Activated CD4-positive, alpha-beta T cell treated with anti-CD3 and anti-CD28 coated beads, Interleukin-2, amount 10 ng/mL, durations not matched to agents 7 days and 5 days (primary cell): ENCODE measurements at regions not wholly inside any gene's neighbourhood (a gene's known extent, or its start where the extent isn't known, plus 50 kb on each side); places are given as distances from the start of the nearest gene placed in this dataset.

Experiments used
- CTCF ChIA-PET: fragments of 350-600 bp; sonication (Branson Sonifier 250); formaldehyde crosslinking; loops from one replicate; lab custom pipeline; 2021; ENCODE audit warnings: antibody characterized with exemption; lab: Charles Lee
- POLR2A ChIA-PET: fragments of 350-600 bp; sonication (Branson Sonifier 250); formaldehyde crosslinking; loops from one replicate; lab custom pipeline; 2021; ENCODE audit warnings: antibody characterized with exemption; lab: Charles Lee
- DNase-seq: peaks from one replicate; pipeline ENCODE4 v3.0.0-alpha.2; 2020
- H3K27ac Mint-ChIP-seq: one replicate; pipeline ENCODE4 v1.8.0; 2021; ENCODE audit warnings: mild to moderate bottlenecking, moderate library complexity, mixed read lengths
- H3K27me3 Mint-ChIP-seq: one replicate; pipeline ENCODE4 v1.8.0; 2021; ENCODE audit warnings: mixed read lengths
- H3K36me3 Mint-ChIP-seq: one replicate; pipeline ENCODE4 v1.8.0; 2021; ENCODE audit warnings: low read depth, mixed read lengths
- H3K4me1 Mint-ChIP-seq: one replicate; pipeline ENCODE4 v1.8.0; 2021; ENCODE audit warnings: mixed read lengths
- H3K4me3 Mint-ChIP-seq: one replicate; pipeline ENCODE4 v1.8.0; 2021; ENCODE audit warnings: mild to moderate bottlenecking, moderate library complexity, mixed read lengths
- H3K9me3 Mint-ChIP-seq: one replicate; pipeline ENCODE4 v1.8.0; 2021; ENCODE audit warnings: mixed read lengths

- no peak overlapping the region for H3K27ac Mint-ChIP-seq
- no peaks in the 10 kb centered on the region for H3K4me1 Mint-ChIP-seq
- DNase-seq: no peak
- ChIA-PET CTCF (no interaction called here), POLR2A (no interaction called here)
- H3K9me3 Mint-ChIP-seq: peaks cover 6% of the 10 kb centered on the region
- H3K36me3 Mint-ChIP-seq: no peaks in the 10 kb centered on the region
- H3K4me3 Mint-ChIP-seq: no peak overlapping the region
- H3K27me3 Mint-ChIP-seq: peaks cover 49% of the 10 kb centered on the region
These were observed 60.7 kb upstream of the CORO2B start for GRCh38 chr15:68518046-68518445.

- Mint-ChIP-seq H3K4me1 (no peaks in the 10 kb centered on the region), H3K27me3 (peaks cover 48% of the 10 kb centered on the region)
- CTCF ChIA-PET: no interaction called here
These were observed 59.9 kb upstream of the CORO2B start for GRCh38 chr15:68518785-68519430.

DNA sequence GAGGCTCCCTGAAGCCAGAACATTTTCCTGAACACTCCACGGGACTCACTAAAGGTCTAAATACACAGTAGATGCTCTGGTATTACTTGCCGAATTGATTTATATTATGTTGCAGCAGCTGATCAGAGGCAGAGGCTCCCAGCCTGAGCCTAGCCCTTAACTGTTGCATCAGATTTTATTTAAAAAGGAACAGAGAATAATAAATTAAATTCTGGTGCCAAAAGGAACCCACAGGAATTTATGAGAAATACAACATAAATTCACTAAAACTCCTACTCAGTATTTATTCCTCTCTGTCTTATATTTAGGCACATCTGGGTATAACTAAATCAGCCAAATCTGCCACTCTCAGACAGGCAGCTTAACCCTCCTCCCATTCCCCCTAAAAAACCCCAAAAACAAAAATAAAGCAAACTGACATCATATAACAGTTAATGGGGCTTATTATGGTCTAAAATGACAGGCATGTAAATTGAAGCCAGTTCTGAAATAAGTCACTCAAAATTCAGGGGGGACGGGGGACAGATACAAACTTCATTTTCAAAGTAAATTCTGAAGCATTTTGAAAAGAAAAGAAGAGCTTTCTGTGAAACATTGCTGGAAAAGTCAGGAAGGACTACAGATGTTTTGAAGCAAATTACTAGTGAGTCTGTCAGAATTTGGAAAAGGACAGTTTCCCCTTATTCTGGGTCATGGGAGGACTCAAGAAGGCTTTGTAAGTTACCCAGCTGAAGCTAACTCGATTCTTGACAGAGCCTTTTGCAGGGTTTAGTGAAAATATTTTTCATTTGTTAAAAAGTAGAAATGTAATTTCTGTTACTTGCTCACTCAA, 53.8 kb upstream of the CORO2B start:
- no peak overlapping the region for H3K4me3 Mint-ChIP-seq
- H3K36me3 Mint-ChIP-seq: peaks cover 5% of the 10 kb centered on the region
- no peak for DNase-seq
- no peak overlapping the region for H3K27ac Mint-ChIP-seq
- peaks cover 33% of the 10 kb centered on the region for H3K27me3 Mint-ChIP-seq
- H3K9me3 Mint-ChIP-seq: no peaks in the 10 kb centered on the region
- peaks cover 40% of the 10 kb centered on the region for H3K4me1 Mint-ChIP-seq
- ChIA-PET CTCF (interaction anchor here (0.7 to 1.9 kb wide), 3 partner anchors 51 to 1864 kb away, joined by 3 to 5 read pairs (median 5); no protein-coding TSS in a partner anchor), POLR2A (no interaction called here)

More at GRCh38 chr15:68518785-68519430, 59.9 kb upstream of the CORO2B start:
- DNase-seq: no peak
- POLR2A ChIA-PET: no interaction called here
- Mint-ChIP-seq H3K9me3 (no peaks in the 10 kb centered on the region), H3K4me3 (no peak overlapping the region), H3K36me3 (no peaks in the 10 kb centered on the region), H3K27ac (no peak overlapping the region)

GRCh38 chr15:68525815-68526214, 53.0 kb upstream of the CORO2B start:
- POLR2A ChIA-PET: no interaction called here
- Mint-ChIP-seq H3K27me3 (peaks cover 28% of the 10 kb centered on the region), H3K36me3 (peaks cover 6% of the 10 kb centered on the region), H3K4me1 (peaks cover 40% of the 10 kb centered on the region), H3K27ac (no peak overlapping the region), H3K4me3 (no peak overlapping the region), H3K9me3 (peaks cover 2% of the 10 kb centered on the region)
- no peak for DNase-seq
- CTCF ChIA-PET: interaction anchor here (1.9 kb wide), 1 partner anchor 349 kb away, joined by 5 read pairs; no protein-coding TSS in a partner anchor

DNA sequence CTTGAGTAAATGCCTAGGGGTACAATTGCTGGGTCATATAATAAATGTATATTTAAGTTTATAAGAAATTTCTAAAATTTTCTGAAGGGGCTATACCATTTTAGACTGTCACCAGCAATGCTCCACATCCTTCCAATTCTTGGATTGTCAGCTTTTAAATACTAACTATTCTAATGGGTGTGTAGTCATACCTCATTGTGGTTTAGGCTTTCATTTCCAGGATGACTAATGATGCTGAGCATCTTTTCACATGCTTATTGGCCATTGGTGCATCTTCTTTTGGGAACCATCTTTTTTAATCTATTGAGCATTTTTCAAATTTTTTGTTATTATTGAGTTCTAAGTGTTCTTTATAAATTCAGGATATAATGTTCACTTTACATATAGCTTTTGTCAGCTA, 52.5 kb upstream of the CORO2B start:
- Mint-ChIP-seq H3K27ac (no peak overlapping the region), H3K36me3 (peaks cover 8% of the 10 kb centered on the region), H3K9me3 (peaks cover 4% of the 10 kb centered on the region), H3K27me3 (peaks cover 25% of the 10 kb centered on the region), H3K4me3 (no peak overlapping the region), H3K4me1 (peaks cover 40% of the 10 kb centered on the region)
- ChIA-PET POLR2A (no interaction called here), CTCF (no interaction called here)
- DNase-seq: no peak

DNA sequence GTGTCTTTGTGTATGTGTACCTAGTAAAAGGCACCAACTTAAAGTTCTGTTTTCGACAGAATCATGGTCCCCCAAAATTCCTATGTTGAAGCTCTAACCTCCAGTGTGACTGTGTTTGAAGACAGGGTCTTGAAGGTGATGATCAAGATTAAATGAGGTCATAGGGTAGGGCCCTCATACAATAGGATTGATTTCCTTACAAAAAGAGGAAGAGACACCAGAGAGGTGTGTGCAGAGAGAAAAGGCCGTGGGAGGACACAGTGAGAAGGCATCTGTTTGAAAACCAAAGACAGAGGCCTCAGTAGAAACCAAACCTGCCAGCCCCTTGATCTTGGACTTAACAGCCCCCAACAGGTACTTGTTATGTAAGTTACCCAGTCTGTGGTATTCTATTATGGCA, 52.0 kb upstream of the CORO2B start:
- peaks cover 40% of the 10 kb centered on the region for H3K4me1 Mint-ChIP-seq
- peaks cover 25% of the 10 kb centered on the region for H3K27me3 Mint-ChIP-seq
- H3K9me3 Mint-ChIP-seq: peaks cover 4% of the 10 kb centered on the region
- no peak for DNase-seq
- peak overlapping the region; percentile 55 for H3K27ac Mint-ChIP-seq
- peaks cover 8% of the 10 kb centered on the region for H3K36me3 Mint-ChIP-seq
- ChIA-PET CTCF (interaction anchor here (1.2 kb wide), 1 partner anchor 23 kb away, joined by 4 read pairs; no protein-coding TSS in a partner anchor), POLR2A (no interaction called here)
- no peak overlapping the region for H3K4me3 Mint-ChIP-seq

DNA sequence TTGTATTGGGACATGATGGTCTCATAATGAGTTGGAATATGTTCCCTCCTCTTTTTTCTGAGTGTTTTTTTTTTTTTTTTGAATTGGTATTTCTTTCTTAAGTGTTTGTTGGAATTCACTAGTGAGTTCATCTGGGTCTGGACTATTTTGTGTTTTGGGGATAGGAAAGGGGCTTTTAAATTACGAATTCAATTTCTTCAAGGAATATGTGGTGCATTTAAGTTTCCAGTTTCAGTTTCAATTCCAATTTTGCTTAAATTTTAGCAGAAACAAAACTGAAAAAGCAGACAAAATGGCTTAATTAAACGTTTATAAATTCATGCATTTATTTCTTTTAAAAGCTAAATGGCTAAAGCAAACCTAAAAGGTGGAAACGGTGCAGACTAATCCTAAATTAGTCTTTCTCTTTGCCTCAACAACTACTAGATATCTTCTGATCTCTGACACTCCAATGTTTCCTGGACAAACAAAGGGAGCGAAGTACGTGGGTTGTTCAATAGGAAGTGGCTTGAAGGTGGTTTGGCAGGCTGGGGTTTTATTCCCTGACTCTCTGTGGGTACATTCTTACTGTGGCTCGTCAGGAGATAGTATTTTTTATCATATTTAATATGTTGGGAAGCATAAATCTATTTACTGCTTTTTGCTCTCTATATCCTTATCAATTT, 50.0 kb upstream of the CORO2B start:
- Mint-ChIP-seq H3K4me3 (peak overlapping the region; percentile 60), H3K27me3 (peaks cover 23% of the 10 kb centered on the region), H3K4me1 (peaks cover 40% of the 10 kb centered on the region), H3K36me3 (peaks cover 16% of the 10 kb centered on the region), H3K9me3 (peaks cover 19% of the 10 kb centered on the region), H3K27ac (peak overlapping the region; percentile 91)
- POLR2A ChIA-PET: no interaction called here
- DNase-seq: peak; percentile 26
- CTCF ChIA-PET: no interaction called here
